ENCODE measurements at regions not wholly inside any gene's neighbourhood (a gene's known extent, or its start where the extent isn't known, plus 50 kb on each side); places are given as distances from the start of the nearest gene placed in this dataset.

DNA sequence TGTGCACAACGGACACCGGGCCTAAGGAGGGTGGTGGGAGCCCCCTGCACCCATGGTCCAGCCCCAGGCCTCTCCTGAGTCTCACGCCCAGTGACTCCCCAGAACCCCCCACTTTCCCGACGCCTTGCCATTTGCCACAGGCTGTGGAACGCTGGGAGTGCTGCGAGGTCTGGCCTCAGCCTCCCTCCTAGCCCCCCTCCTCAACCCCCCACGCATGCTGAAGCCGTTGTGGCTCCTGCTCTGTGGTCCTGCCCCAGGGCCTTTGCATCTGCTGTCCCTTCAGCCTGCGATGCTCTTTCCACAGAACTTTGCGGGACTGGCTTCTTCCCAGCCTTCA, 226.0 kb upstream of the GSE1 start:
- no peaks in the 10 kb centered on the region for H3K9me3 ChIP-seq
- POLR2A ChIA-PET, result no interaction called here
- 87% methylated on average over 11 of the region's 11 CpGs for whole genome bisulfite sequencing (ENCODE audit: low lambda C conversion rate)
- peaks cover 10 to 67% of the 10 kb centered on the region in 2 experiments; a peak in 2 of 4 replicates for H3K4me1 ChIP-seq (ENCODE audit: control insufficient read depth in 1 of 2, insufficient read depth in 2 of 2, low read depth in 1 of 2, low read length in 1 of 2)
- H3K36me3 ChIP-seq (replicated peaks in 1 of 2; ENCODE audit: control insufficient read depth in 1 of 2, insufficient read depth in 2 of 2, low read length in 1 of 2), result no peaks in the 10 kb centered on the region
- CTCF ChIA-PET, result interaction anchor here (1.5 to 8.5 kb wide), 2 partner anchors 8 to 229 kb away, joined by 4 to 51 read pairs; no protein-coding TSS in a partner anchor
- no peak overlapping the region for H3K4me3 ChIP-seq (ENCODE audit: low read depth in 2 of 2, low read length in 1 of 2)
- no peak overlapping the region for H3K27ac ChIP-seq (ENCODE audit: low read depth in 2 of 2, low read length in 1 of 2)
- TF ChIP-seq, protein P1, sequence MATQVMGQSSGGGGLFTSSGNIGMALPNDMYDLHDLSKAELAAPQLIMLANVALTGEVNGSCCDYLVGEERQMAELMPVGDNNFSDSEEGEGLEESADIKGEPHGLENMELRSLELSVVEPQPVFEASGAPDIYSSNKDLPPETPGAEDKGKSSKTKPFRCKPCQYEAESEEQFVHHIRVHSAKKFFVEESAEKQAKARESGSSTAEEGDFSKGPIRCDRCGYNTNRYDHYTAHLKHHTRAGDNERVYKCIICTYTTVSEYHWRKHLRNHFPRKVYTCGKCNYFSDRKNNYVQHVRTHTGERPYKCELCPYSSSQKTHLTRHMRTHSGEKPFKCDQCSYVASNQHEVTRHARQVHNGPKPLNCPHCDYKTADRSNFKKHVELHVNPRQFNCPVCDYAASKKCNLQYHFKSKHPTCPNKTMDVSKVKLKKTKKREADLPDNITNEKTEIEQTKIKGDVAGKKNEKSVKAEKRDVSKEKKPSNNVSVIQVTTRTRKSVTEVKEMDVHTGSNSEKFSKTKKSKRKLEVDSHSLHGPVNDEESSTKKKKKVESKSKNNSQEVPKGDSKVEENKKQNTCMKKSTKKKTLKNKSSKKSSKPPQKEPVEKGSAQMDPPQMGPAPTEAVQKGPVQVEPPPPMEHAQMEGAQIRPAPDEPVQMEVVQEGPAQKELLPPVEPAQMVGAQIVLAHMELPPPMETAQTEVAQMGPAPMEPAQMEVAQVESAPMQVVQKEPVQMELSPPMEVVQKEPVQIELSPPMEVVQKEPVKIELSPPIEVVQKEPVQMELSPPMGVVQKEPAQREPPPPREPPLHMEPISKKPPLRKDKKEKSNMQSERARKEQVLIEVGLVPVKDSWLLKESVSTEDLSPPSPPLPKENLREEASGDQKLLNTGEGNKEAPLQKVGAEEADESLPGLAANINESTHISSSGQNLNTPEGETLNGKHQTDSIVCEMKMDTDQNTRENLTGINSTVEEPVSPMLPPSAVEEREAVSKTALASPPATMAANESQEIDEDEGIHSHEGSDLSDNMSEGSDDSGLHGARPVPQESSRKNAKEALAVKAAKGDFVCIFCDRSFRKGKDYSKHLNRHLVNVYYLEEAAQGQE (IDR thresholded peaks at IDR 0.05; ENCODE audit: low read depth, low read length), result no peak
- TF ChIP-seq RCOR1 (IDR thresholded peaks at IDR 0.05; ENCODE audit: low read length) (no peak), GABPA (IDR thresholded peaks at IDR 0.05; ENCODE audit: low read depth) (no peak), RFX5 (IDR thresholded peaks at IDR 0.05; ENCODE audit: low read length) (no peak), NRF1 (IDR thresholded peaks at IDR 0.05; ENCODE audit: low read depth, low read length) (no peak)
- no peaks in the 10 kb centered on the region for H4K20me1 ChIP-seq (ENCODE audit: insufficient read depth)
- DNase-seq, result no peak
- peaks cover 4% of the 10 kb centered on the region; the same call in 1 of the 2 replicates for H3K79me2 ChIP-seq (ENCODE audit: insufficient read depth)
- peaks cover 12% of the 10 kb centered on the region for H3F3A ChIP-seq (replicated peaks; ENCODE audit: insufficient read depth)
- H3K4me2 ChIP-seq, result no peak overlapping the region
- H3K27me3 ChIP-seq (ENCODE audit: insufficient read depth), result no peaks in the 10 kb centered on the region
- no peaks in the 10 kb centered on the region for H3K9me2 ChIP-seq
- H3K9ac ChIP-seq, result no peak overlapping the region
- no peak overlapping the region for H2AFZ ChIP-seq (ENCODE audit: low read depth)

DNA sequence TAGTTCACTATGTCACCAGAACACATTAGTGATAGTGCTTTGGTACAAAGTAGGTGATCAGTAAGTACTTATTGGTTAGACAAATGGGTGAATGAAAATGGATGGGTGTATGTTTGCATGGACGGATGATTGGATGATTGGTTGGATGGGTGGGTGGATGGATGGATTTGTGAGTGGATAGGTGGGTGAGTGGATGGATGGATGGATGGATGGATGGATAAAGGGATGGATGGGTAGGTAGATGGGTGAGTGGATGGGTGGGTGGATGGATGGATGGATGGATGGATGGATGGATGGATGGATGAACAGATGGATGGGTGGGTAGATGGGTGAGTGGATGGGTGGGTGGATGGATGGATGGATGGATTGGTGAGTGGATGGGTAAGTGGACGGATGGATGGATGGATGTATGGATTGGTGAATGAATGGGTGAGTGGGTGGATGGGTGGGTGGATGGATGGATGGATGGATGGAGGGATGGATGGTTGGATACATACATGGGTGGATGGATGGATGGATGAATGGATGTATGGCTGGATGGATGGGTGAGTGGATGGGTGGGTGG, 225.3 kb upstream of the GSE1 start:
- Histone ChIP-seq H3K79me2 (ENCODE audit: insufficient read depth) (peaks cover 4% of the 10 kb centered on the region; the same call in 1 of the 2 replicates), H3K4me3 (ENCODE audit: low read depth in 2 of 2, low read length in 1 of 2) (no peak overlapping the region), H3K4me2 (no peak overlapping the region), H3K36me3 (replicated peaks in 1 of 2; ENCODE audit: control insufficient read depth in 1 of 2, insufficient read depth in 2 of 2, low read length in 1 of 2) (no peaks in the 10 kb centered on the region), H3F3A (replicated peaks; ENCODE audit: insufficient read depth) (peaks cover 12% of the 10 kb centered on the region), H2AFZ (ENCODE audit: low read depth) (no peak overlapping the region), H4K20me1 (ENCODE audit: insufficient read depth) (no peaks in the 10 kb centered on the region), H3K27ac (ENCODE audit: low read depth in 2 of 2, low read length in 1 of 2) (no peak overlapping the region), H3K27me3 (ENCODE audit: insufficient read depth) (no peaks in the 10 kb centered on the region), H3K4me1 (ENCODE audit: control insufficient read depth in 1 of 2, insufficient read depth in 2 of 2, low read depth in 1 of 2, low read length in 1 of 2) (peaks cover 8 to 61% of the 10 kb centered on the region in 2 experiments; a peak in 1 of 4 replicates), H3K9me2 (no peaks in the 10 kb centered on the region), H3K9me3 (no peaks in the 10 kb centered on the region), H3K9ac (no peak overlapping the region)
- POLR2A ChIA-PET, result no interaction called here
- 99% methylated on average over 2 of the region's 2 CpGs for WGBS (ENCODE audit: low lambda C conversion rate)
- CTCF ChIA-PET, result no interaction called here
- no peak for TF ChIP-seq ELF1 (IDR thresholded peaks at IDR 0.05)
- TF ChIP-seq, protein P2, sequence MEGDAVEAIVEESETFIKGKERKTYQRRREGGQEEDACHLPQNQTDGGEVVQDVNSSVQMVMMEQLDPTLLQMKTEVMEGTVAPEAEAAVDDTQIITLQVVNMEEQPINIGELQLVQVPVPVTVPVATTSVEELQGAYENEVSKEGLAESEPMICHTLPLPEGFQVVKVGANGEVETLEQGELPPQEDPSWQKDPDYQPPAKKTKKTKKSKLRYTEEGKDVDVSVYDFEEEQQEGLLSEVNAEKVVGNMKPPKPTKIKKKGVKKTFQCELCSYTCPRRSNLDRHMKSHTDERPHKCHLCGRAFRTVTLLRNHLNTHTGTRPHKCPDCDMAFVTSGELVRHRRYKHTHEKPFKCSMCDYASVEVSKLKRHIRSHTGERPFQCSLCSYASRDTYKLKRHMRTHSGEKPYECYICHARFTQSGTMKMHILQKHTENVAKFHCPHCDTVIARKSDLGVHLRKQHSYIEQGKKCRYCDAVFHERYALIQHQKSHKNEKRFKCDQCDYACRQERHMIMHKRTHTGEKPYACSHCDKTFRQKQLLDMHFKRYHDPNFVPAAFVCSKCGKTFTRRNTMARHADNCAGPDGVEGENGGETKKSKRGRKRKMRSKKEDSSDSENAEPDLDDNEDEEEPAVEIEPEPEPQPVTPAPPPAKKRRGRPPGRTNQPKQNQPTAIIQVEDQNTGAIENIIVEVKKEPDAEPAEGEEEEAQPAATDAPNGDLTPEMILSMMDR (IDR thresholded peaks at IDR 0.05), result no peak
- TF ChIP-seq JUND (IDR thresholded peaks at IDR 0.05), result no peak
- DNase-seq, result no peak
